ENCODE measurements at regions not wholly inside any gene's neighbourhood (a gene's known extent, or its start where the extent isn't known, plus 50 kb on each side); places are given as distances from the start of the nearest gene placed in this dataset.
"Not testable (repeated sequence)": the region's sequence is repeated elsewhere in the genome, so short reads cannot be mapped to it uniquely, and the experiment has no call there.

GRCh38 chr6:97347111-97347510, 64.1 kb upstream of the MMS22L start:
- H3K4me1 Mint-ChIP-seq (ENCODE audit: low read depth): no peaks in the 10 kb centered on the region
- no peaks in the 10 kb centered on the region for H3K36me3 Mint-ChIP-seq
- H3K27ac Mint-ChIP-seq: no peak overlapping the region
- H3K9me3 Mint-ChIP-seq (ENCODE audit: low read depth): no peaks in the 10 kb centered on the region
- H3K4me3 Mint-ChIP-seq: no peak overlapping the region
- peaks cover 3% of the 10 kb centered on the region for H3K27me3 Mint-ChIP-seq

GRCh38 chr6:97361286-97361685, 78.3 kb upstream of the MMS22L start:
- peaks cover 5% of the 10 kb centered on the region for H3K27me3 Mint-ChIP-seq
- no peak overlapping the region for H3K27ac Mint-ChIP-seq

GRCh38 chr6:97364327-97364726, 81.3 kb upstream of the MMS22L start:
- H3K27me3 Mint-ChIP-seq: no peaks in the 10 kb centered on the region

More at GRCh38 chr6:97361286-97361685, 78.3 kb upstream of the MMS22L start:
- no peaks in the 10 kb centered on the region for H3K36me3 Mint-ChIP-seq
- no peaks in the 10 kb centered on the region for H3K9me3 Mint-ChIP-seq (ENCODE audit: low read depth)
- H3K4me3 Mint-ChIP-seq: no peak overlapping the region
- no peaks in the 10 kb centered on the region for H3K4me1 Mint-ChIP-seq (ENCODE audit: low read depth)

GRCh38 chr6:97382071-97382470, 99.1 kb upstream of the MMS22L start:
- H3K4me3 Mint-ChIP-seq; H3K4me1 Mint-ChIP-seq (ENCODE audit: low read depth); H3K36me3 Mint-ChIP-seq; H3K9me3 Mint-ChIP-seq (ENCODE audit: low read depth); H3K27me3 Mint-ChIP-seq; H3K27ac Mint-ChIP-seq: not testable (repeated sequence)

More at GRCh38 chr6:97364327-97364726, 81.3 kb upstream of the MMS22L start:
- Mint-ChIP-seq H3K27ac (no peak overlapping the region), H3K9me3 (ENCODE audit: low read depth) (no peaks in the 10 kb centered on the region), H3K4me3 (no peak overlapping the region), H3K4me1 (ENCODE audit: low read depth) (no peaks in the 10 kb centered on the region), H3K36me3 (no peaks in the 10 kb centered on the region)

- H3K36me3 Mint-ChIP-seq: no peaks in the 10 kb centered on the region
- H3K27me3 Mint-ChIP-seq: peaks cover 4% of the 10 kb centered on the region
- no peaks in the 10 kb centered on the region for H3K4me1 Mint-ChIP-seq (ENCODE audit: low read depth)
- H3K27ac Mint-ChIP-seq: no peak overlapping the region
- H3K9me3 Mint-ChIP-seq (ENCODE audit: low read depth): no peaks in the 10 kb centered on the region
- H3K4me3 Mint-ChIP-seq: no peak overlapping the region
These were observed 109.7 kb upstream of the MMS22L start for GRCh38 chr6:97392735-97393134.

- no peaks in the 10 kb centered on the region for H3K9me3 Mint-ChIP-seq (ENCODE audit: low read depth)
These were observed 111.2 kb upstream of the MMS22L start for GRCh38 chr6:97394160-97394748.

GRCh38 chr6:97396880-97397279, 113.9 kb upstream of the MMS22L start:
- Mint-ChIP-seq H3K4me1 (ENCODE audit: low read depth) (no peaks in the 10 kb centered on the region), H3K36me3 (no peaks in the 10 kb centered on the region), H3K4me3 (no peak overlapping the region), H3K9me3 (ENCODE audit: low read depth) (no peaks in the 10 kb centered on the region), H3K27ac (no peak overlapping the region), H3K27me3 (peaks cover 1% of the 10 kb centered on the region)

More at GRCh38 chr6:97394160-97394748, 111.2 kb upstream of the MMS22L start:
- Mint-ChIP-seq H3K4me3 (no peak overlapping the region), H3K27ac (no peak overlapping the region), H3K36me3 (no peaks in the 10 kb centered on the region), H3K4me1 (ENCODE audit: low read depth) (no peaks in the 10 kb centered on the region), H3K27me3 (peaks cover 4% of the 10 kb centered on the region)

GRCh38 chr6:97399208-97399607, 116.2 kb upstream of the MMS22L start:
- Mint-ChIP-seq H3K27me3 (peaks cover 1% of the 10 kb centered on the region), H3K4me3 (no peak overlapping the region), H3K4me1 (ENCODE audit: low read depth) (no peaks in the 10 kb centered on the region), H3K9me3 (ENCODE audit: low read depth) (no peaks in the 10 kb centered on the region), H3K27ac (no peak overlapping the region), H3K36me3 (no peaks in the 10 kb centered on the region)

GRCh38 chr6:97401533-97401932, 118.5 kb upstream of the MMS22L start:
- H3K9me3 Mint-ChIP-seq (ENCODE audit: low read depth): no peaks in the 10 kb centered on the region
- no peak overlapping the region for H3K27ac Mint-ChIP-seq
- no peaks in the 10 kb centered on the region for H3K27me3 Mint-ChIP-seq
- no peak overlapping the region for H3K4me3 Mint-ChIP-seq
- H3K36me3 Mint-ChIP-seq: no peaks in the 10 kb centered on the region
- H3K4me1 Mint-ChIP-seq (ENCODE audit: low read depth): no peaks in the 10 kb centered on the region

GRCh38 chr6:97405818-97406409, 122.9 kb upstream of the MMS22L start:
- no peaks in the 10 kb centered on the region for H3K4me1 Mint-ChIP-seq (ENCODE audit: low read depth)
- no peak overlapping the region for H3K4me3 Mint-ChIP-seq
- H3K9me3 Mint-ChIP-seq (ENCODE audit: low read depth): no peaks in the 10 kb centered on the region
- H3K27ac Mint-ChIP-seq: no peak overlapping the region
- H3K36me3 Mint-ChIP-seq: no peaks in the 10 kb centered on the region
- peaks cover 4% of the 10 kb centered on the region for H3K27me3 Mint-ChIP-seq

GRCh38 chr6:97406633-97407032, 123.6 kb upstream of the MMS22L start:
- Mint-ChIP-seq H3K36me3 (no peaks in the 10 kb centered on the region), H3K4me1 (ENCODE audit: low read depth) (no peaks in the 10 kb centered on the region), H3K27ac (no peak overlapping the region), H3K9me3 (ENCODE audit: low read depth) (no peaks in the 10 kb centered on the region), H3K4me3 (no peak overlapping the region), H3K27me3 (peaks cover 4% of the 10 kb centered on the region)

- peaks cover 7% of the 10 kb centered on the region for H3K27me3 Mint-ChIP-seq
- H3K9me3 Mint-ChIP-seq (ENCODE audit: low read depth): peaks cover 10% of the 10 kb centered on the region
- H3K27ac Mint-ChIP-seq: no peak overlapping the region
- H3K4me1 Mint-ChIP-seq (ENCODE audit: low read depth): no peaks in the 10 kb centered on the region
- H3K4me3 Mint-ChIP-seq: no peak overlapping the region
- no peaks in the 10 kb centered on the region for H3K36me3 Mint-ChIP-seq
These were observed 128.6 kb upstream of the MMS22L start for GRCh38 chr6:97411610-97412009.

GRCh38 chr6:97412511-97412910, 129.5 kb upstream of the MMS22L start:
- no peaks in the 10 kb centered on the region for H3K4me1 Mint-ChIP-seq (ENCODE audit: low read depth)
- no peak overlapping the region for H3K27ac Mint-ChIP-seq
- peaks cover 6% of the 10 kb centered on the region for H3K27me3 Mint-ChIP-seq
- peaks cover 10% of the 10 kb centered on the region for H3K9me3 Mint-ChIP-seq (ENCODE audit: low read depth)
- H3K36me3 Mint-ChIP-seq: no peaks in the 10 kb centered on the region
- no peak overlapping the region for H3K4me3 Mint-ChIP-seq

- Mint-ChIP-seq H3K4me1 (ENCODE audit: low read depth) (no peaks in the 10 kb centered on the region), H3K4me3 (no peak overlapping the region), H3K27me3 (peaks cover 11% of the 10 kb centered on the region), H3K9me3 (ENCODE audit: low read depth) (no peaks in the 10 kb centered on the region), H3K36me3 (no peaks in the 10 kb centered on the region), H3K27ac (no peak overlapping the region)
These were observed 139.2 kb upstream of the MMS22L start for GRCh38 chr6:97422171-97422570.

- H3K4me3 Mint-ChIP-seq: no peak overlapping the region
- no peaks in the 10 kb centered on the region for H3K4me1 Mint-ChIP-seq (ENCODE audit: low read depth)
- no peaks in the 10 kb centered on the region for H3K9me3 Mint-ChIP-seq (ENCODE audit: low read depth)
- H3K27me3 Mint-ChIP-seq: peaks cover 11% of the 10 kb centered on the region
- H3K36me3 Mint-ChIP-seq: no peaks in the 10 kb centered on the region
- no peak overlapping the region for H3K27ac Mint-ChIP-seq
These were observed 140.2 kb upstream of the MMS22L start for GRCh38 chr6:97423190-97423589.

- Mint-ChIP-seq H3K4me1 (ENCODE audit: low read depth) (no peaks in the 10 kb centered on the region), H3K4me3 (no peak overlapping the region), H3K9me3 (ENCODE audit: low read depth) (no peaks in the 10 kb centered on the region), H3K36me3 (no peaks in the 10 kb centered on the region), H3K27me3 (peaks cover 2% of the 10 kb centered on the region), H3K27ac (no peak overlapping the region)
These were observed 144.6 kb upstream of the MMS22L start for GRCh38 chr6:97427648-97428047.

Data from activated naive CD8-positive, alpha-beta T cell (primary cell).